ENCODE measurements at regions not wholly inside any gene's neighbourhood (a gene's known extent, or its start where the extent isn't known, plus 50 kb on each side); places are given as distances from the start of the nearest gene placed in this dataset.

DNA sequence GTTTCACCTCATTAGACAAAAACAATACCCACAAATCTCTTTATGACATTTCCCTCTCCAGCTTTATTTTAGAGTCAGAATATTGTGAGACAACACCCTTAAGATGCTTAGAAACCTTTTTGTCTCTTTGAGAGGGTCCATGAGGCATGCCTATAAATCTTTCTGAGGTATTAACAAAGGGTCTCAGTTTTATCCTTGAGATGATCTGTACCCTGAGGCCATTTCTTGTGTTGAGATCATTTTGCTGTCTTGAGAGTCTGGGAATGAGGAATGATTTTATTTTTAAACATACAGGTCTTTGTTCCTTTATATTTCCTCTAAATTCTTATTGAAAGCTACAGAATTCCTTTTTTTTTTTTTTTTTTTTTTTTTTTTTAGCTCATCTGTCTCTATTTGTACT is 179.7 kb upstream of the HS3ST4 start:
- Histone ChIP-seq H3K27ac (no peak overlapping the region), H2AFZ (no peak overlapping the region), H3K9me3 (ENCODE audit: control insufficient read depth, low read length) (no peaks in the 10 kb centered on the region), H3K4me3 (ENCODE audit: low read depth, low read length) (no peak overlapping the region), H3K4me2 (ENCODE audit: low read length) (no peak overlapping the region), H3K27me3 (ENCODE audit: control insufficient read depth, insufficient read depth, low read length) (no peaks in the 10 kb centered on the region), H3K4me1 (peaks cover 4% of the 10 kb centered on the region), H3K79me2 (no peaks in the 10 kb centered on the region), H3K9ac (no peak overlapping the region), H3K36me3 (ENCODE audit: control insufficient read depth, insufficient read depth, low read length) (no peaks in the 10 kb centered on the region)
- TF ChIP-seq, protein P1, sequence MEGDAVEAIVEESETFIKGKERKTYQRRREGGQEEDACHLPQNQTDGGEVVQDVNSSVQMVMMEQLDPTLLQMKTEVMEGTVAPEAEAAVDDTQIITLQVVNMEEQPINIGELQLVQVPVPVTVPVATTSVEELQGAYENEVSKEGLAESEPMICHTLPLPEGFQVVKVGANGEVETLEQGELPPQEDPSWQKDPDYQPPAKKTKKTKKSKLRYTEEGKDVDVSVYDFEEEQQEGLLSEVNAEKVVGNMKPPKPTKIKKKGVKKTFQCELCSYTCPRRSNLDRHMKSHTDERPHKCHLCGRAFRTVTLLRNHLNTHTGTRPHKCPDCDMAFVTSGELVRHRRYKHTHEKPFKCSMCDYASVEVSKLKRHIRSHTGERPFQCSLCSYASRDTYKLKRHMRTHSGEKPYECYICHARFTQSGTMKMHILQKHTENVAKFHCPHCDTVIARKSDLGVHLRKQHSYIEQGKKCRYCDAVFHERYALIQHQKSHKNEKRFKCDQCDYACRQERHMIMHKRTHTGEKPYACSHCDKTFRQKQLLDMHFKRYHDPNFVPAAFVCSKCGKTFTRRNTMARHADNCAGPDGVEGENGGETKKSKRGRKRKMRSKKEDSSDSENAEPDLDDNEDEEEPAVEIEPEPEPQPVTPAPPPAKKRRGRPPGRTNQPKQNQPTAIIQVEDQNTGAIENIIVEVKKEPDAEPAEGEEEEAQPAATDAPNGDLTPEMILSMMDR (IDR thresholded peaks at IDR 0.05) = no peak

DNA sequence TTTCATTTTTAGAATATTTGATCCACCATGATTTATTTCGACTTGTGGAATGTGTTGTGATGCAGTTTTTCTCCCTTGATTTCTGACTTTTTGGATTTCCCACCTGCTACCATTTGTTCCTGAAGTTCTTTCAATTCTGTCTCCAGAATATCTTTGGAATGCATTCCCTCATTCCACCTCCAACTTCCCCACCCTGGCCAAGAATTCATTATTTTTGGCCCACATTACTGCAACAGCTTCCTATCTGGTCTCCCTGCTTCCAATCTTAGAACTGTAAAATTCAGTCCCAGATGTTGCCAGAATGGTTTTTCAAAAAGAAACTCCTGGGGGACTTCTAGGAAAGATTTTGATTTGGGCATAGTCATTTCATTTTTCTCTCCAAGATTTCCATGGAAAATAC is 182.3 kb upstream of the HS3ST4 start:
- H3K27ac ChIP-seq = no peak overlapping the region

DNA sequence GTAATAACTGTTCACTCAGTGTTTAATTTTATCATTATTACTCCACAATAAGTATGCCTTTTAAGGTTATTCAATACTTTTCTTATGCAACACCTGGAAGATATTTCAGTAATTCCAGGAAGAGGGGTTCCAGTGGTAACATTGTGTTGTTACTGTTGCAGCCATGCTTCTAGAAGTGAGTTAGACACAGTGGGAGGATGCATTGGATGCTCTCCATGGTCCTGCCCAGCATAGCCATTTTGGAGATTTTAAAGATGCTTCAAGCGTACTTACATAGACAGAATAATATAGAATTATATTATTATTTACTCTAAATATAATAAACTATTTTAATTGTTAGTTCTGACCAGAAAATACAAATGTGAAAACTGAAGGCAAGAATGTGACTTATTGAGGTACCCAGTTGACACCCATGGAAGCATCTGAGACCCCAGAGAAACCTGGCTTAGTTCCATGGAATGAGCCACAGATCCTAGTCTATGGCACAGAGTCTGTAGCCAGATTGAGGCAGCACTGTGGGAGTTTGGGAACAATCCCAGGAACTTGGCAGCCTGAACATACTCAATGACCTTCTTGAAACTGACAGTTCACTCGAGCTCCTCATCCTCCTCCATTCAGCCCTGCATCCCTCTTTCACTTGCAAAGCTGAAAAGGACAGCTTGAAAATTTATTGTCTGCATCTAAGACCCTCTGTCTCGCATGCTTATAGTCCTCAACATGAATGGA is 190.1 kb upstream of the HS3ST4 start:
- no peak overlapping the region for H3K27ac ChIP-seq
- TF ChIP-seq, protein P1 (IDR thresholded peaks at IDR 0.05) = no peak
- no peak overlapping the region for H2AFZ ChIP-seq
- no peaks in the 10 kb centered on the region for H3K9me3 ChIP-seq (ENCODE audit: control insufficient read depth, low read length)
- H3K79me2 ChIP-seq = no peaks in the 10 kb centered on the region
- H3K9ac ChIP-seq = no peak overlapping the region
- H3K27me3 ChIP-seq (ENCODE audit: control insufficient read depth, insufficient read depth, low read length) = no peaks in the 10 kb centered on the region
- H3K4me2 ChIP-seq (ENCODE audit: low read length) = no peak overlapping the region
- no peaks in the 10 kb centered on the region for H3K4me1 ChIP-seq
- no peak overlapping the region for H3K4me3 ChIP-seq (ENCODE audit: low read depth, low read length)
- H3K36me3 ChIP-seq (ENCODE audit: control insufficient read depth, insufficient read depth, low read length) = no peaks in the 10 kb centered on the region

More for the DNA sequence above, 182.3 kb upstream of the HS3ST4 start:
- no peak overlapping the region for H3K4me3 ChIP-seq (ENCODE audit: low read depth, low read length)
- H3K4me2 ChIP-seq (ENCODE audit: low read length) = no peak overlapping the region
- no peaks in the 10 kb centered on the region for H3K9me3 ChIP-seq (ENCODE audit: control insufficient read depth, low read length)
- H2AFZ ChIP-seq = no peak overlapping the region
- no peaks in the 10 kb centered on the region for H3K36me3 ChIP-seq (ENCODE audit: control insufficient read depth, insufficient read depth, low read length)
- TF ChIP-seq, protein P1 (IDR thresholded peaks at IDR 0.05) = no peak
- H3K79me2 ChIP-seq = no peaks in the 10 kb centered on the region
- no peaks in the 10 kb centered on the region for H3K27me3 ChIP-seq (ENCODE audit: control insufficient read depth, insufficient read depth, low read length)
- H3K4me1 ChIP-seq = peaks cover under 1% of the 10 kb centered on the region
- H3K9ac ChIP-seq = no peak overlapping the region

GRCh38 chr16:25494292-25494691 is 197.5 kb upstream of the HS3ST4 start:
- H3K9ac ChIP-seq = no peak overlapping the region
- no peaks in the 10 kb centered on the region for H3K79me2 ChIP-seq
- H3K36me3 ChIP-seq (ENCODE audit: control insufficient read depth, insufficient read depth, low read length) = no peaks in the 10 kb centered on the region
- no peak overlapping the region for H2AFZ ChIP-seq
- no peaks in the 10 kb centered on the region for H3K9me3 ChIP-seq (ENCODE audit: control insufficient read depth, low read length)
- TF ChIP-seq, protein P1 (IDR thresholded peaks at IDR 0.05) = no peak
- no peak overlapping the region for H3K4me3 ChIP-seq (ENCODE audit: low read depth, low read length)
- peaks cover 4% of the 10 kb centered on the region for H3K4me1 ChIP-seq
- no peaks in the 10 kb centered on the region for H3K27me3 ChIP-seq (ENCODE audit: control insufficient read depth, insufficient read depth, low read length)
- no peak overlapping the region for H3K27ac ChIP-seq
- H3K4me2 ChIP-seq (ENCODE audit: low read length) = no peak overlapping the region

All from parathyroid adenoma (tissue), 2 donors.